K562 (cell line): ENCODE measurements at regions not wholly inside any gene's neighbourhood (a gene's known extent, or its start where the extent isn't known, plus 50 kb on each side); places are given as distances from the start of the nearest gene placed in this dataset.

Source experiments
- ARID1B ChIP-seq: fragments of 450-650 bp; IDR thresholded peaks from 2 replicates; pipeline ENCODE4 v1.6.1; 2016; ENCODE audit warnings: antibody characterized with exemption, mild to moderate bottlenecking, inconsistent platforms
- BRF1 ChIP-seq: IDR thresholded peaks from 3 replicates; pipeline ENCODE4 v1.6.1; 2011; ENCODE audit warnings: borderline replicate concordance, mild to moderate bottlenecking; ENCODE audit not compliant: insufficient read length; ENCODE audit errors: extremely low read depth
- C11orf30 ChIP-seq: fragments of 450-650 bp; IDR thresholded peaks from 2 replicates; pipeline ENCODE4 v1.6.1; 2016; ENCODE audit warnings: low read depth, mild to moderate bottlenecking
- CBX2 ChIP-seq: fragments of 200-600 bp; sonication (generic); IDR thresholded peaks from one replicate; pipeline ENCODE4 v1.6.1; 2012; ENCODE audit warnings: mild to moderate bottlenecking, low read length, inconsistent platforms; ENCODE audit not compliant: insufficient read depth, poor library complexity, severe bottlenecking
- ETS2 ChIP-seq: IDR thresholded peaks from 2 replicates; pipeline ENCODE4 v1.6.1; 2016; ENCODE audit warnings: borderline replicate concordance, missing genetic modification characterization, mild to moderate bottlenecking, moderate library complexity, missing compliant biosample characterization; ENCODE audit not compliant: poor library complexity, severe bottlenecking
- FIP1L1 ChIP-seq: fragments of 200-400 bp; formaldehyde crosslinking; IDR thresholded peaks from 2 replicates; pipeline ENCODE4 v1.6.1; 2018; ENCODE audit warnings: mild to moderate bottlenecking, low read depth, low read length; ENCODE audit not compliant: poor library complexity, severe bottlenecking
- JUND ChIP-seq, 2 experiments: IDR thresholded peaks; 2 replicates in 1 of 2; 3 replicates in 1 of 2; pipeline ENCODE4 v1.6.1; 2011; ENCODE audit warnings: borderline replicate concordance in 2 of 2, low read depth in 2 of 2, low read length in 2 of 2, improper control_type of control experiment in 1 of 2, missing biosample characterization in 1 of 2, missing genetic modification characterization in 1 of 2, missing genetic modification reagents in 1 of 2
- KHSRP ChIP-seq: fragments of 450-650 bp; IDR thresholded peaks from 2 replicates; pipeline ENCODE4 v1.6.1; 2017
- MCM2 ChIP-seq: fragments of 450-650 bp; IDR thresholded peaks from 2 replicates; pipeline ENCODE4 v1.6.1; 2017; ENCODE audit warnings: low read depth, mild to moderate bottlenecking
- NFE2L1 ChIP-seq: fragments of 450-650 bp; IDR thresholded peaks from 2 replicates; pipeline ENCODE4 v1.6.1; 2016; ENCODE audit warnings: missing genetic modification characterization, low read depth, mild to moderate bottlenecking, missing compliant biosample characterization, moderate library complexity, borderline replicate concordance
- NONO ChIP-seq, 2 experiments: fragments of 200-400 bp in 1 of 2; fragments of 450-650 bp in 1 of 2; formaldehyde crosslinking in 1 of 2; IDR thresholded peaks; 2 replicates each; pipeline ENCODE4 v1.6.1; 2017; ENCODE audit warnings: low read depth in 2 of 2, mild to moderate bottlenecking in 2 of 2, moderate library complexity in 2 of 2, low read length in 1 of 2
- SAP30 ChIP-seq: fragments of 200-600 bp; sonication (generic); IDR thresholded peaks from 2 replicates; pipeline ENCODE4 v1.6.1; 2012; ENCODE audit warnings: borderline replicate concordance, low read depth, mild to moderate bottlenecking, moderate library complexity, low read length, control low read depth, inconsistent platforms; ENCODE audit not compliant: insufficient read depth, poor library complexity, severe bottlenecking
- ZBTB17 ChIP-seq: fragments of 450-650 bp; formaldehyde crosslinking; IDR thresholded peaks from 2 replicates; pipeline ENCODE4 v1.4.0; 2020; ENCODE audit warnings: mild to moderate bottlenecking
- ZFP30 ChIP-seq: fragments of 250-450 bp; sonication (Bioruptor Pico); IDR thresholded peaks from 2 replicates; pipeline ENCODE4 v1.8.0; 2022; ENCODE audit warnings: moderate library complexity, mild to moderate bottlenecking, inconsistent platforms, borderline replicate concordance
- ZKSCAN1 ChIP-seq: fragments of 150-350 bp; IDR thresholded peaks from 2 replicates; pipeline ENCODE4 v1.6.1; 2016; ENCODE audit warnings: low read depth, low read length
- ZNF311 ChIP-seq: fragments of 250-450 bp; sonication (Bioruptor Pico); IDR thresholded peaks from 2 replicates; pipeline ENCODE4 v1.4.0; 2020; ENCODE audit warnings: mild to moderate bottlenecking, moderate library complexity
- ZNF347 ChIP-seq: fragments of 450-650 bp; formaldehyde crosslinking; IDR thresholded peaks from 2 replicates; pipeline ENCODE4 v1.4.0; 2020; ENCODE audit warnings: low read depth, mild to moderate bottlenecking, moderate library complexity
- ZNF354B ChIP-seq: fragments of 250-450 bp; sonication (Bioruptor Pico); IDR thresholded peaks from 2 replicates; pipeline ENCODE4 v1.4.0; 2020
- ZSCAN29 ChIP-seq: fragments of 450-650 bp; IDR thresholded peaks from 2 replicates; pipeline ENCODE4 v1.6.1; 2017
- TF ChIP-seq, protein P1 (sequence below): fragments of 450-650 bp; formaldehyde crosslinking; IDR thresholded peaks from 2 replicates; pipeline ENCODE4 v1.4.0; 2022; ENCODE audit warnings: mild to moderate bottlenecking, moderate library complexity
- TF ChIP-seq, protein P2 (sequence below): sonication (generic); formaldehyde crosslinking; IDR thresholded peaks from 2 replicates; pipeline ENCODE4 v1.8.0; 2022; ENCODE audit warnings: mild to moderate bottlenecking, missing genetic modification reagents
- TF ChIP-seq, protein P3 (sequence below): sonication (generic); formaldehyde crosslinking; IDR thresholded peaks from 2 replicates; pipeline ENCODE4 v1.9.0; 2022; ENCODE audit warnings: mild to moderate bottlenecking, missing genetic modification reagents
- TF ChIP-seq, protein P4 (sequence below): IDR thresholded peaks from 3 replicates; pipeline ENCODE4 v1.6.1; 2011; ENCODE audit warnings: borderline replicate concordance, mild to moderate bottlenecking; ENCODE audit not compliant: insufficient read length, insufficient read depth
- TF ChIP-seq, protein P5 (sequence below): sonication (generic); formaldehyde crosslinking; IDR thresholded peaks from 2 replicates; pipeline ENCODE4 v1.8.1; 2023; ENCODE audit warnings: mild to moderate bottlenecking, missing genetic modification reagents

DNA sequence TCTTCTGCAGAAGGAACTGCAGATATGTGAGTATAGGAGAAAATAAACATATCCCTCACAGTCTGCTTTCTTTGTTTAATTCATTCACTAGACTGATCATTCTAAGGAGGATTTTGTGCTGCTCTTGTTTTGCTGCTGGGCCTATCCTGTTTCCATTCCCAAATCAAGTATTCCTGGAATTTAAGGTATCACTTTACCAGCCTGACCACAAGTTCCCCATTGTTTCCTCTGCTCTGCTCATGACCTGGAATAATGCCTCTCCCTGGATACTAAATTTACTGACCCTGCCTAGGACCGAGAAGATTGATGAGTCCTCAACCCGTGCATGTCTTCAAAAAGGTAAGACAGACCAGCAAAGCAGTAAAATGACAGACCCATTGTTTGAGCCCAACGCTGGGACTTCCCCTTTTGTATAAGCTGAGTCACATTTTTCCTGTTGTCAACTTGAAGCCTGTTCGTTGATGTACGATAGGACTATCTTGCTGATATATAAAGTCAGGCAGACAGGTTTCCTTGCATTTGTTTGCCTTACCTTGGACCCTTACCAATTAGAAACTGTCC is 85.5 kb upstream of the TET2 start (continued):
- TF ChIP-seq, protein P1, sequence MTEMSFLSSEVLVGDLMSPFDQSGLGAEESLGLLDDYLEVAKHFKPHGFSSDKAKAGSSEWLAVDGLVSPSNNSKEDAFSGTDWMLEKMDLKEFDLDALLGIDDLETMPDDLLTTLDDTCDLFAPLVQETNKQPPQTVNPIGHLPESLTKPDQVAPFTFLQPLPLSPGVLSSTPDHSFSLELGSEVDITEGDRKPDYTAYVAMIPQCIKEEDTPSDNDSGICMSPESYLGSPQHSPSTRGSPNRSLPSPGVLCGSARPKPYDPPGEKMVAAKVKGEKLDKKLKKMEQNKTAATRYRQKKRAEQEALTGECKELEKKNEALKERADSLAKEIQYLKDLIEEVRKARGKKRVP (CRISPR knock-in tag), result no peak
- TF ChIP-seq ZSCAN29 (no peak), SAP30 (no peak), ARID1B (peak; percentile 42), FIP1L1 (no peak), C11orf30 (0 out of 2 replicates have a peak, but pooled peaks have one; percentile 10), KHSRP (no peak), ETS2 (tag) (no peak), NFE2L1 (tag) (no peak), JUND (IDR thresholded peaks at IDR 0.05; ENCODE audit: borderline replicate concordance, low read depth, low read length) (no peak), JUND (tag; IDR thresholded peaks at IDR 0.05; ENCODE audit: borderline replicate concordance, low read depth, low read length) (peak; percentile 68; the same call in 1 of the 3 replicates), ZNF354B (CRISPR knock-in tag) (no peak), NONO (IDR thresholded peaks at IDR 0.05; ENCODE audit: low read depth in 2 of 2, low read length in 1 of 2) (no peak), ZNF311 (CRISPR knock-in tag) (no peak), ZBTB17 (no peak), MCM2 (no peak), ZNF347 (CRISPR knock-in tag) (no peak), CBX2 (no peak), ZKSCAN1 (no peak), BRF1 (no peak), ZFP30 (CRISPR knock-in tag) (no peak)
- TF ChIP-seq, protein P2, sequence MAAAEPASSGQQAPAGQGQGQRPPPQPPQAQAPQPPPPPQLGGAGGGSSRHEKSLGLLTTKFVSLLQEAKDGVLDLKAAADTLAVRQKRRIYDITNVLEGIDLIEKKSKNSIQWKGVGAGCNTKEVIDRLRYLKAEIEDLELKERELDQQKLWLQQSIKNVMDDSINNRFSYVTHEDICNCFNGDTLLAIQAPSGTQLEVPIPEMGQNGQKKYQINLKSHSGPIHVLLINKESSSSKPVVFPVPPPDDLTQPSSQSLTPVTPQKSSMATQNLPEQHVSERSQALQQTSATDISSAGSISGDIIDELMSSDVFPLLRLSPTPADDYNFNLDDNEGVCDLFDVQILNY (CRISPR knock-in tag), result no peak
- TF ChIP-seq, protein P3, sequence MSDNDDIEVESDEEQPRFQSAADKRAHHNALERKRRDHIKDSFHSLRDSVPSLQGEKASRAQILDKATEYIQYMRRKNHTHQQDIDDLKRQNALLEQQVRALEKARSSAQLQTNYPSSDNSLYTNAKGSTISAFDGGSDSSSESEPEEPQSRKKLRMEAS, result no peak
- TF ChIP-seq, protein P4, sequence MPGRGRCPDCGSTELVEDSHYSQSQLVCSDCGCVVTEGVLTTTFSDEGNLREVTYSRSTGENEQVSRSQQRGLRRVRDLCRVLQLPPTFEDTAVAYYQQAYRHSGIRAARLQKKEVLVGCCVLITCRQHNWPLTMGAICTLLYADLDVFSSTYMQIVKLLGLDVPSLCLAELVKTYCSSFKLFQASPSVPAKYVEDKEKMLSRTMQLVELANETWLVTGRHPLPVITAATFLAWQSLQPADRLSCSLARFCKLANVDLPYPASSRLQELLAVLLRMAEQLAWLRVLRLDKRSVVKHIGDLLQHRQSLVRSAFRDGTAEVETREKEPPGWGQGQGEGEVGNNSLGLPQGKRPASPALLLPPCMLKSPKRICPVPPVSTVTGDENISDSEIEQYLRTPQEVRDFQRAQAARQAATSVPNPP, result no peak
- TF ChIP-seq, protein P5, sequence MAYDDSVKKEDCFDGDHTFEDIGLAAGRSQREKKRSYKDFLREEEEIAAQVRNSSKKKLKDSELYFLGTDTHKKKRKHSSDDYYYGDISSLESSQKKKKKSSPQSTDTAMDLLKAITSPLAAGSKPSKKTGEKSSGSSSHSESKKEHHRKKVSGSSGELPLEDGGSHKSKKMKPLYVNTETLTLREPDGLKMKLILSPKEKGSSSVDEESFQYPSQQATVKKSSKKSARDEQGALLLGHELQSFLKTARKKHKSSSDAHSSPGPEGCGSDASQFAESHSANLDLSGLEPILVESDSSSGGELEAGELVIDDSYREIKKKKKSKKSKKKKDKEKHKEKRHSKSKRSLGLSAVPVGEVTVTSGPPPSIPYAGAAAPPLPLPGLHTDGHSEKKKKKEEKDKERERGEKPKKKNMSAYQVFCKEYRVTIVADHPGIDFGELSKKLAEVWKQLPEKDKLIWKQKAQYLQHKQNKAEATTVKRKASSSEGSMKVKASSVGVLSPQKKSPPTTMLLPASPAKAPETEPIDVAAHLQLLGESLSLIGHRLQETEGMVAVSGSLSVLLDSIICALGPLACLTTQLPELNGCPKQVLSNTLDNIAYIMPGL (CRISPR knock-in tag), result no peak
